Peyer's patch (tissue), 4 donors: ENCODE measurements at regions not wholly inside any gene's neighbourhood (a gene's known extent, or its start where the extent isn't known, plus 50 kb on each side); places are given as distances from the start of the nearest gene placed in this dataset.
"Not testable (repeated sequence)": the region's sequence is repeated elsewhere in the genome, so short reads cannot be mapped to it uniquely, and the experiment has no call there.

Source experiments
- DNase-seq, 3 donors: peaks; one replicate each; pipeline ENCODE4 v3.0.0-alpha.2; 2017 to 2019
- H3K27ac ChIP-seq, 4 donors: fragments of 200-600 bp; sonication (generic); one replicate each; pipeline ENCODE4 v1.5.1; 2016 to 2019
- H3K27me3 ChIP-seq, 2 donors: fragments of 200-600 bp; sonication (generic); one replicate each; pipeline ENCODE4 v1.5.1; 2019
- H3K36me3 ChIP-seq, 3 donors: fragments of 200-600 bp; sonication (generic); one replicate each; pipeline ENCODE4 v1.5.1; 2016 to 2019
- H3K4me1 ChIP-seq, 4 donors: fragments of 200-600 bp; sonication (generic); one replicate each; pipeline ENCODE4 v1.5.1; 2016 to 2019
- H3K4me3 ChIP-seq, 4 donors: fragments of 200-600 bp; sonication (generic); 1 replicate in 3 of 4; 2 replicates in 1 of 4; pipeline ENCODE4 v1.5.1; 2016 to 2019; ENCODE audit warnings: mild to moderate bottlenecking in 1 of 4
- H3K9me3 ChIP-seq, 4 donors: fragments of 200-600 bp; sonication (generic); one replicate each; pipeline ENCODE4 v1.5.1; 2016 to 2019; ENCODE audit warnings: mild to moderate bottlenecking in 1 of 4
- CTCF ChIP-seq, 6 experiments: fragments of 450-650 bp in 4 of 6; fragments of 200-600 bp in 2 of 6; sonication (generic) in 1 of 6; IDR thresholded peaks; one replicate each; pipeline ENCODE4 v1.5.1; 2017 to 2019; ENCODE audit warnings: antibody characterized with exemption in 6 of 6, mild to moderate bottlenecking in 3 of 6, moderate library complexity in 1 of 6
- POLR2A ChIP-seq, 2 donors: fragments of 450-650 bp; IDR thresholded peaks; one replicate each; pipeline ENCODE4 v1.5.1; 2017; ENCODE audit warnings: antibody characterized with exemption in 2 of 2, mild to moderate bottlenecking in 2 of 2, moderate library complexity in 2 of 2

- Histone ChIP-seq H3K27me3 (no peaks in the 10 kb centered on the region), H3K4me3 (no peak overlapping the region), H3K9me3 (no peaks in the 10 kb centered on the region), H3K36me3 (no peaks in the 10 kb centered on the region), H3K27ac (no peak overlapping the region), H3K4me1 (no peaks in the 10 kb centered on the region)
- DNase-seq: no peak
- TF ChIP-seq POLR2A (IDR thresholded peaks at IDR 0.05) (no peak), CTCF (IDR thresholded peaks at IDR 0.05) (no peak)
Observed at GRCh38 chr14:48580692-48581091, 905.3 kb upstream of the MDGA2 start.

GRCh38 chr14:48575772-48576171 is 900.4 kb upstream of the MDGA2 start:
- no peak overlapping the region for H3K4me3 ChIP-seq
- DNase-seq: no peak

GRCh38 chr14:48568688-48569087 is 893.3 kb upstream of the MDGA2 start:
- Histone ChIP-seq H3K4me3 (no peak overlapping the region), H3K9me3 (peaks cover 0 to 3% (median 0%) of the 10 kb centered on the region in 4 donors), H3K36me3 (no peaks in the 10 kb centered on the region), H3K4me1 (no peaks in the 10 kb centered on the region), H3K27me3 (no peaks in the 10 kb centered on the region), H3K27ac (no peak overlapping the region)
- no peak for DNase-seq
- TF ChIP-seq CTCF (IDR thresholded peaks at IDR 0.05): no peak
- no peak for TF ChIP-seq POLR2A (IDR thresholded peaks at IDR 0.05)

More at GRCh38 chr14:48575772-48576171, 900.4 kb upstream of the MDGA2 start:
- no peaks in the 10 kb centered on the region for H3K9me3 ChIP-seq
- no peak overlapping the region for H3K27ac ChIP-seq
- H3K4me1 ChIP-seq: no peaks in the 10 kb centered on the region
- H3K27me3 ChIP-seq: no peaks in the 10 kb centered on the region
- no peak for TF ChIP-seq POLR2A (IDR thresholded peaks at IDR 0.05)
- TF ChIP-seq CTCF (IDR thresholded peaks at IDR 0.05): no peak
- no peaks in the 10 kb centered on the region for H3K36me3 ChIP-seq

- no peaks in the 10 kb centered on the region for H3K27me3 ChIP-seq
- DNase-seq: no peak
- H3K27ac ChIP-seq: no peak overlapping the region
- H3K4me1 ChIP-seq: no peaks in the 10 kb centered on the region
- TF ChIP-seq POLR2A (IDR thresholded peaks at IDR 0.05) (no peak), CTCF (IDR thresholded peaks at IDR 0.05) (no peak)
- no peak overlapping the region for H3K4me3 ChIP-seq
- H3K36me3 ChIP-seq: no peaks in the 10 kb centered on the region
- H3K9me3 ChIP-seq: peaks cover 0 to 3% (median 0%) of the 10 kb centered on the region in 4 donors
Observed at GRCh38 chr14:48568252-48568651, 892.8 kb upstream of the MDGA2 start.

GRCh38 chr14:48563489-48563888 is 888.1 kb upstream of the MDGA2 start:
- Histone ChIP-seq H3K27ac (no peak overlapping the region), H3K27me3 (no peaks in the 10 kb centered on the region), H3K36me3 (no peaks in the 10 kb centered on the region), H3K4me1 (no peaks in the 10 kb centered on the region), H3K4me3 (no peak overlapping the region), H3K9me3 (peaks cover 0 to 3% (median 0%) of the 10 kb centered on the region in 4 donors)
- DNase-seq: no peak
- TF ChIP-seq CTCF (IDR thresholded peaks at IDR 0.05) (no peak), POLR2A (IDR thresholded peaks at IDR 0.05) (no peak)

GRCh38 chr14:48561438-48561837 is 886.0 kb upstream of the MDGA2 start:
- not testable (repeated sequence) for H3K27me3 ChIP-seq, H3K4me1 ChIP-seq, H3K4me3 ChIP-seq, H3K36me3 ChIP-seq, DNase-seq, H3K27ac ChIP-seq, H3K9me3 ChIP-seq
